HG03103 (cell line): ENCODE measurements at regions not wholly inside any gene's neighbourhood (a gene's known extent, or its start where the extent isn't known, plus 50 kb on each side); places are given as distances from the start of the nearest gene placed in this dataset.

Experiments
- ATAC-seq: cut with Tn5 transposase; IDR thresholded peaks from one replicate; pipeline ENCODE4 v1.9.1; 2021; ENCODE audit warnings: low read depth; ENCODE audit not compliant: unreplicated experiment

- ATAC-seq = no peak
Measured at GRCh38 chr21:26659757-26660156, 86.7 kb upstream of the CYYR1 start.

- ATAC-seq = no peak
Measured at GRCh38 chr21:26659182-26659581, 86.1 kb upstream of the CYYR1 start.

- no peak for ATAC-seq
Measured at GRCh38 chr21:26655460-26655859, 82.4 kb upstream of the CYYR1 start.

DNA sequence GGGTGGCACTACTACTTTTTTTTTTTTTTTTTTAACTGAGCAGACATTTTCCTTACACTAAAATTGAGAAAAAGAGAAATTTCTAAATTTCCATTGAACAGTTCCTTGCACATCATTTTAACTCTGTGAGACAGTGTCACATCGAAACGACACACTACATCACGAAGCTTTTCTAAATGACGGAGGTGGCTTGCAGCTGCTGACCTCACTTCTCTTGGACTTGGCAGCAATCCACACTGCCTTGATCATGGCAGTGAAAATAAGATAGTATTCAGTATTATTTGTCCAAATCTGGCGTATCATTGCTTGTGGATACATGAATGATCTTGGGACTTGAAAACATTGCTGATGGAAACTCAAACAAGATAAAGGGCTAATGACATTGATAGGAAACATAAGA, 80.3 kb upstream of the CYYR1 start:
- no peak for ATAC-seq

DNA sequence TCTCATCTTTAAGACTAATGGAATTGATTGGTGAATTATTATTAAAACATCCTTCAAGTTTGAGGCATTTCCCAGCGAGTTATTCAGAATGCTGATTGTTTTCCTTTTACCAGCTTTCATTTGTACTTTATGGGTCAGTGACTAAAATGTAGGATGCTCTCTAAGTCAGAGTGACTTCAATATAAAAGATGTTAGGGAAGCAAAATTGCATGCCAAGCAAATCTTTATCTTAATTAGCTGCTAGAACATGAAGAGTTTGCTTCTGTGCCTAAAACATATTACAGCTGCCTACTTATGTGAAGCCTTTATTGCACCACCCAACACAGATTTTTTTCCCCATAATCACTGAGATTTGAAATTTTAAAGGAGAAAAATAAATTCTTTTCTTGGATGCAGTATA, 79.8 kb upstream of the CYYR1 start:
- no peak for ATAC-seq

GRCh38 chr21:26641062-26641461, 68.0 kb upstream of the CYYR1 start:
- no peak for ATAC-seq

DNA sequence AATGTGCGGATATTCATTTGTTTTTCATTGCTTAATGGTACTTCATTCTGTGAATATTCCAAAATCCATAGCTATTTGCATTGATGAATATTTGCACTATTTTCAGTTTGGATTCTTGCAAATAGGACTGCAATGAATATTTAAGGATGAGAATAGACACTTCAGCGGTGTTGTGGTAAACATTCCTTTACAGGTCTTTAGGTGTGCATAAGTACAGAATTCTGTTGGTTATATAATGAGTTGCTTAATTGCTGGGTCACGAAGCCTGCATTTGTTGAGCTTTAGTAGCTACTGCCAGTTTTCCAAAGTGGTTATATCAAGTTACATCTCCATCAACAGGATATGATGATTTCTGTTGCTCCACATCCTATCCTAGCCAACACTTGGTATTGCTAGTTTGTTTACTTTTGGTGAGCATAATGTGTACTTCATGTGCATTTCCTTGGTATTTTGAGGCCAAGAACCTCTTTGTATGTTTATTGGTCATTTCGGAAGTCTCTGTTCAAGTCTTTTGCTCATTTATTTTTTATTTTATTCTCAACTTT, 64.2 kb upstream of the CYYR1 start:
- ATAC-seq = no peak

- no peak for ATAC-seq
Measured at GRCh38 chr21:26635681-26636080, 62.6 kb upstream of the CYYR1 start.

- ATAC-seq = no peak
Measured at GRCh38 chr21:26632691-26633090, 59.6 kb upstream of the CYYR1 start.

- ATAC-seq = no peak
Measured at GRCh38 chr21:26626187-26626586, 53.1 kb upstream of the CYYR1 start.

GRCh38 chr21:26624983-26625519, 52.0 kb upstream of the CYYR1 start:
- no peak for ATAC-seq
